Osteoblast (primary cell): ENCODE measurements at regions not wholly inside any gene's neighbourhood (a gene's known extent, or its start where the extent isn't known, plus 50 kb on each side); places are given as distances from the start of the nearest gene placed in this dataset. TPM values are rescaled to one million over a fixed set of nuclear protein-coding genes. Genes with fewer than 3 reads are reported as not detected.
A peak's percentile ranks its signal among the peaks of the same experiment; 100 is the strongest.

Experiments
- DNase-seq: peaks from one replicate; pipeline ENCODE4 v3.0.0; 2011; ENCODE audit warnings: low spot score, mixed read lengths; ENCODE audit not compliant: insufficient read length; ENCODE audit errors: missing footprints
- H2AFZ ChIP-seq: 2 replicates; pipeline ENCODE4 v1.6.0; 2011; ENCODE audit warnings: mild to moderate bottlenecking, low read length
- H3K27ac ChIP-seq: 2 replicates; pipeline ENCODE4 v1.5.1; 2011; ENCODE audit warnings: mild to moderate bottlenecking, low read depth, low read length, moderate library complexity
- H3K27me3 ChIP-seq: 2 replicates; pipeline ENCODE4 v1.6.0; 2012; ENCODE audit warnings: mild to moderate bottlenecking, control low read depth, inconsistent platforms, low read length, moderate library complexity; ENCODE audit not compliant: insufficient read depth
- H3K36me3 ChIP-seq: 2 replicates; pipeline ENCODE4 v1.5.1; 2011; ENCODE audit warnings: mild to moderate bottlenecking, low read length, control low read depth, moderate library complexity; ENCODE audit not compliant: insufficient read depth
- H3K4me1 ChIP-seq: 2 replicates; pipeline ENCODE4 v1.5.1; 2011; ENCODE audit warnings: mild to moderate bottlenecking, low read length, control low read depth, moderate library complexity; ENCODE audit not compliant: insufficient read depth
- H3K4me2 ChIP-seq: 2 replicates; pipeline ENCODE4 v1.6.0; 2011; ENCODE audit warnings: mild to moderate bottlenecking, low read length; ENCODE audit not compliant: insufficient read depth
- H3K4me3 ChIP-seq: fragments of 200-600 bp; sonication (generic); 3 replicates; pipeline ENCODE4 v1.5.1; 2012; ENCODE audit warnings: mild to moderate bottlenecking, low read length, inconsistent platforms; ENCODE audit not compliant: insufficient read depth
- H3K79me2 ChIP-seq: 2 replicates; pipeline ENCODE4 v1.6.0; 2012; ENCODE audit warnings: mild to moderate bottlenecking, low read length, control low read depth, inconsistent platforms; ENCODE audit not compliant: insufficient read depth
- H3K9me3 ChIP-seq: 2 replicates; pipeline ENCODE4 v1.5.1; 2011; ENCODE audit warnings: low read depth, low read length, control low read depth
- H4K20me1 ChIP-seq: 2 replicates; pipeline ENCODE4 v1.6.0; 2012; ENCODE audit warnings: mild to moderate bottlenecking, low read length, control low read depth; ENCODE audit not compliant: insufficient read depth
- small RNA-seq: library from RNA; depleted of rRNA; stranded (forward); fragments of <200 nt; gene quantifications from one replicate; pipeline ENCODE3, GENCODE V24; 2012
- TF ChIP-seq, protein P1 (sequence below): IDR thresholded peaks from 2 replicates; pipeline ENCODE4 v1.5.1; 2011; ENCODE audit warnings: mild to moderate bottlenecking, low read depth, low read length, moderate library complexity; ENCODE audit errors: extremely low read depth

DNA sequence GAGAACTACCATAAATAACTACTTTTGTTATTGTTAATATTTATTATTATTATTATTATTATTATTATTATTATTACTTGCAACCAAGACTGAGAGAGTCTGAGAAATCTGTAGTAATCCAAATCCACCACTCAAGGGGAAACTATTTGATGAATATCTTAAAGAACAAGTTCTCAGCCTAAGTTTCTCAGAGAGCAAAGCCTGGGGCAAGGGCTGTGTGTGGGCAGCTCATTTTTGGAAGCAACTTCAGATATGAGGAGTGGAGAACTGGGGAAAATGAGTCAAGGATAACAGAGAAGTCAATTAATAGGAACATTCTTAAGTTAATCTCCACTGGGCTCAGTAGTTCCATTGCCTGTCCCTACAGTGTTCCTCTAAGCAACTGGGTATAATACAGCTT is 57.1 kb upstream of the KCNJ16 start:
- TF ChIP-seq, protein P1, sequence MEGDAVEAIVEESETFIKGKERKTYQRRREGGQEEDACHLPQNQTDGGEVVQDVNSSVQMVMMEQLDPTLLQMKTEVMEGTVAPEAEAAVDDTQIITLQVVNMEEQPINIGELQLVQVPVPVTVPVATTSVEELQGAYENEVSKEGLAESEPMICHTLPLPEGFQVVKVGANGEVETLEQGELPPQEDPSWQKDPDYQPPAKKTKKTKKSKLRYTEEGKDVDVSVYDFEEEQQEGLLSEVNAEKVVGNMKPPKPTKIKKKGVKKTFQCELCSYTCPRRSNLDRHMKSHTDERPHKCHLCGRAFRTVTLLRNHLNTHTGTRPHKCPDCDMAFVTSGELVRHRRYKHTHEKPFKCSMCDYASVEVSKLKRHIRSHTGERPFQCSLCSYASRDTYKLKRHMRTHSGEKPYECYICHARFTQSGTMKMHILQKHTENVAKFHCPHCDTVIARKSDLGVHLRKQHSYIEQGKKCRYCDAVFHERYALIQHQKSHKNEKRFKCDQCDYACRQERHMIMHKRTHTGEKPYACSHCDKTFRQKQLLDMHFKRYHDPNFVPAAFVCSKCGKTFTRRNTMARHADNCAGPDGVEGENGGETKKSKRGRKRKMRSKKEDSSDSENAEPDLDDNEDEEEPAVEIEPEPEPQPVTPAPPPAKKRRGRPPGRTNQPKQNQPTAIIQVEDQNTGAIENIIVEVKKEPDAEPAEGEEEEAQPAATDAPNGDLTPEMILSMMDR: no peak
- no peaks in the 10 kb centered on the region for H3K9me3 ChIP-seq
- no peaks in the 10 kb centered on the region for H3K27me3 ChIP-seq
- H3K4me1 ChIP-seq: peaks cover 4% of the 10 kb centered on the region
- H3K36me3 ChIP-seq: no peaks in the 10 kb centered on the region
- no peaks in the 10 kb centered on the region for H4K20me1 ChIP-seq
- H3K4me2 ChIP-seq: no peak overlapping the region
- H3K4me3 ChIP-seq: no peak overlapping the region
- H3K79me2 ChIP-seq: no peaks in the 10 kb centered on the region
- no peak overlapping the region for H2AFZ ChIP-seq
- H3K27ac ChIP-seq: no peak overlapping the region
- no peak for DNase-seq

DNA sequence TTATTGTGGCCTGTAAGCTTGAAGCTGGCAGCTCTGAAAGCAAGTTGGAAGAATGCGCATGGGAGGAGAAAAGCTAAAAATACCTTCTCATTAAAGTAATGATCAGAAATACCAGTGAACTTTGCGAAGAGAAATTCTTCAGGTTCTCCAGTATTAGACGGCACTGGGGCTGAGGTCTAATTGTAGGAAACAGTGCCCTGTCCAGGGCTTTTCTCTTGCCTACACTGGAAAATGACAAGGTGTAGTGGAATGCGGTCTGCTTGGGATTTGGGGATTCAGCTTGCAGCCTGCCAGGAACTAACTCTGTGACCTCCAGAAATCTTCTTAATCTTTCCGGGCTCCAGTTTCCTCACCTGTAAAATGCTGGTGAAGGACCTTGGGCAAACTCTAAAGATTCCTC is 53.3 kb upstream of the KCNJ16 start:
- Histone ChIP-seq H3K27ac (no peak overlapping the region), H3K4me2 (no peak overlapping the region), H4K20me1 (no peaks in the 10 kb centered on the region), H3K79me2 (no peaks in the 10 kb centered on the region), H3K9me3 (no peaks in the 10 kb centered on the region), H2AFZ (no peak overlapping the region), H3K36me3 (no peaks in the 10 kb centered on the region), H3K4me1 (peaks cover 4% of the 10 kb centered on the region), H3K27me3 (no peaks in the 10 kb centered on the region), H3K4me3 (no peak overlapping the region)
- TF ChIP-seq, protein P1: no peak
- no peak for DNase-seq

DNA sequence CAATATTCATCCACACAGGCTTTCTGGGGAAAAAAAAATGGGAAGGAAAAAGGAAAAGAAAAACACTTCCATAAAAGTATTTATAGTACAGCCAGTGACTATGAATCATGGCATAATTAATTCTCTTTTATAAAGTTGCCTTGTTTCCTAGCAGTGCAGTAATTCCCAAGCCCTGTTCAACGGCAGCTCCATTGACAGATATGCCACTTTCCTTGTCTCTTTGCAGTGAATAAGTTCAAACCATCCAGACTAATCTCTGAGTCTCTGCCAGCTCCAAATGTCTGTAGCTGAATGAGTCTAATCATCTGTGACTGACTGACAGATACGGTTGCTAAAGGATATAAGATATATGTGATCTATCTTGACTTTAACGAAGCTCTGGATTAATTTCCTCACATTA is 52.9 kb upstream of the KCNJ16 start:
- Histone ChIP-seq H3K27me3 (no peaks in the 10 kb centered on the region), H3K36me3 (no peaks in the 10 kb centered on the region), H3K4me3 (no peak overlapping the region), H2AFZ (no peak overlapping the region), H3K4me1 (peaks cover 4% of the 10 kb centered on the region), H3K27ac (no peak overlapping the region), H3K79me2 (no peaks in the 10 kb centered on the region), H4K20me1 (no peaks in the 10 kb centered on the region), H3K9me3 (no peaks in the 10 kb centered on the region), H3K4me2 (no peak overlapping the region)
- DNase-seq: peak; percentile 74
- TF ChIP-seq, protein P1: no peak

DNA sequence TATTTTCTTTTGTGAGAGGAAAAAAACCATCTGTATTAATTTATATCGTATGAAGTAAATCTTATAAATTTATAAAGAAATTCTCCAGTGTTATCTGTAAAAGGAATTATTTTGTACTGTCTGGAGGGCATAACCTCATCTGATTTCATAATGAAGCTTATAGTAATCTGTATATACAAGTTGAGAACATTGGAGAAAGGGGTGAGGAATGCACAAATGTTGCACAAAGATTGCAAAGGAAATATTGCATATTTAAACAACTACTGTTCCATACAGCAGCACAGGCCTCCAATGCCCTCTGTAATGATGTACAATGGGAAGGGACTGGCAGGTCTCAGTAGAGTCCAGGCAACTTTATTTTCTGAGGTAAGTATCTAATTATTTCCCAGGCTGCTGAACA is 50.8 kb upstream of the KCNJ16 start:
- Histone ChIP-seq H3K27ac (no peak overlapping the region), H3K4me1 (peaks cover 4% of the 10 kb centered on the region), H3K4me3 (no peak overlapping the region), H3K4me2 (no peak overlapping the region), H4K20me1 (no peaks in the 10 kb centered on the region), H3K36me3 (no peaks in the 10 kb centered on the region), H2AFZ (no peak overlapping the region), H3K9me3 (no peaks in the 10 kb centered on the region), H3K27me3 (no peaks in the 10 kb centered on the region), H3K79me2 (no peaks in the 10 kb centered on the region)
- TF ChIP-seq, protein P1: no peak
- no peak for DNase-seq

Small RNA genes in the stretch of these regions (small RNA-seq; reads per million reads assigned to genes)
- gene AC002545.1: not detected
- gene RF00019: not detected
